ENCODE measurements at regions not wholly inside any gene's neighbourhood (a gene's known extent, or its start where the extent isn't known, plus 50 kb on each side); places are given as distances from the start of the nearest gene placed in this dataset.

DNA sequence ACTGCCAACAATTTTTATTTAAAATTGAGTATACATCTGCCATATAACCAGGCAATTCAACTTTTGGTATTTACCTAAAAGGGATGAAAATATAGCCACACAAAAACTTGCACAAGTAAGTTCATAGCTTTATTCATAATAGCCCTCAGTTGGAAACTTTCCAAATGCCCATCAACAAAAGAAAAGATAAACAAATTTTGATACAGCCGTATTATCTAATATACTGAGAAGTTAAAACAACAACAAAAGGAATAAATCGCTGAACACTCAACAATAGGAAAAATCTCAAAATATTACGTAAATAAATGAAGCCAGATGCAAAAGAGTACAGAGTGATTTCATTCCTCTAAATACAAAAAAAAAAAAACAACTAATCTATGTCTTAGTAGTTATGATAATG, 399.2 kb upstream of the SEMA3D start:
- Histone ChIP-seq H2AFZ (ENCODE audit: insufficient read depth, low read length, poor library complexity) (no peak overlapping the region), H3K23ac (ENCODE audit: low read length) (no peak overlapping the region), H3K27me3 (ENCODE audit: insufficient read depth, low read length) (no peaks in the 10 kb centered on the region), H3K18ac (ENCODE audit: low read length) (no peak overlapping the region), H2AK5ac (ENCODE audit: low read length) (no peak overlapping the region), H4K8ac (ENCODE audit: low read depth, low read length) (no peak overlapping the region), H3K4me1 (ENCODE audit: control insufficient read depth in 1 of 2, insufficient read depth in 2 of 2, low read length in 2 of 2) (no peaks in the 10 kb centered on the region), H4K91ac (ENCODE audit: low read depth, low read length) (no peak overlapping the region), H4K12ac (ENCODE audit: low read depth, low read length) (no peak overlapping the region), H3K4me3 (ENCODE audit: low read depth, low read length) (no peak overlapping the region), H3K4me2 (ENCODE audit: low read length) (no peak overlapping the region), H3K36me3 (ENCODE audit: control insufficient read depth in 1 of 2, insufficient read depth in 2 of 2, low read length in 2 of 2) (no peaks in the 10 kb centered on the region), H3K27ac (ENCODE audit: low read depth, low read length) (no peak overlapping the region), H2BK12ac (ENCODE audit: low read length) (no peak overlapping the region), H3K4ac (ENCODE audit: low read depth, low read length) (no peak overlapping the region), H3K79me2 (ENCODE audit: control insufficient read depth, insufficient read depth, low read length, poor library complexity) (no peaks in the 10 kb centered on the region), H3K79me1 (ENCODE audit: low read length) (no peaks in the 10 kb centered on the region), H2BK5ac (ENCODE audit: low read depth, low read length, poor library complexity) (no peak overlapping the region), H3K9ac (ENCODE audit: low read length) (no peak overlapping the region), H2BK120ac (ENCODE audit: insufficient read depth, low read length, poor library complexity) (no peak overlapping the region), H3K14ac (ENCODE audit: low read length) (no peak overlapping the region), H3K9me3 (ENCODE audit: insufficient read depth, low read depth, low read length) (no peaks in the 10 kb centered on the region)
- WGBS (ENCODE audit: extremely low coverage, insufficient coverage, insufficient read length), result no CpG with 5 or more reads among the region's 3 CpGs
- no peak for DNase-seq

DNA sequence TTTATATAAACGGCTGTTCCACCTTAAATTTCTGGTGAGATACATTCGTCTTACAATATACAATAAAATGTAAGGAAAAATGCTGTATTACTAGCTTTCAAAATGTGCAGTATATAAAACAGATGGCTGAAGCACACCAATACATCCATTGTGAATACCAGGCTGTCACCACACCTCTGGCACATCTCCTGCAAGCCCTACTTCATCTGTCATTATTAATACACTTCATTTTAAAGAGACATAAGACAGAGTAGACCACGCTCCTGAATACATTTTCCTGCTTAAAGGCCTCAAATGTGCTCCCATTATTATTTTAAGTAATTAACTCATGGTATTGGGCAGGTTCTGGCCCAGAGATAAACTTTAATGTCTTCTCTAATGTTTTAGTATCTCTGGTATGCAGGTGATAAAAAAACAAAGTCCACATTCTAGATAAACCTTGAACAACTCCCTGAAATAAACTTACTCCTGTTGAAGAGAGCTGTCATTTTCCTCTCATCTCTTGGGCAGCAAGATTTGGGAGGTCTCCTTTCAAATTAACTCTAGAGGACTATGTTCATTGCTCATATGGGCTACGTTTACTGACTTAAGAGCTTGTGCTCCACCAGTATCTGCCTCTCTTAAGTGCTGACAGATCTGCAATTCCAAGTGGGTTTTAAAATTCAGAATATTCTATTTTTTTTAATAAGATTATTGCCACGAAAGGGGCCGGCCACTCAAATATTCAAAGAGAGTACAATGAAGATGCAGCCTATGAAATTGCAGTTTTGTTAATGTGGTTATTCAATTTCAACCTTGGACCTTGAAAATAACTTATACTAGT, 396.5 kb upstream of the SEMA3D start:
- no CpG with 5 or more reads among the region's 6 CpGs for WGBS (ENCODE audit: extremely low coverage, insufficient coverage, insufficient read length)
- no peak overlapping the region for H3K14ac ChIP-seq (ENCODE audit: low read length)
- H3K18ac ChIP-seq (ENCODE audit: low read length), result no peak overlapping the region
- no peaks in the 10 kb centered on the region for H3K36me3 ChIP-seq (ENCODE audit: control insufficient read depth in 1 of 2, insufficient read depth in 2 of 2, low read length in 2 of 2)
- no peak overlapping the region for H2BK120ac ChIP-seq (ENCODE audit: insufficient read depth, low read length, poor library complexity)
- no peak overlapping the region for H3K4me2 ChIP-seq (ENCODE audit: low read length)
- H2AFZ ChIP-seq (ENCODE audit: insufficient read depth, low read length, poor library complexity), result no peak overlapping the region
- H3K27me3 ChIP-seq (ENCODE audit: insufficient read depth, low read length), result no peaks in the 10 kb centered on the region
- no peak overlapping the region for H3K4me3 ChIP-seq (ENCODE audit: low read depth, low read length)
- H3K79me2 ChIP-seq (ENCODE audit: control insufficient read depth, insufficient read depth, low read length, poor library complexity), result no peaks in the 10 kb centered on the region
- no peaks in the 10 kb centered on the region for H3K79me1 ChIP-seq (ENCODE audit: low read length)
- H3K4me1 ChIP-seq (ENCODE audit: control insufficient read depth in 1 of 2, insufficient read depth in 2 of 2, low read length in 2 of 2), result no peaks in the 10 kb centered on the region
- H3K9me3 ChIP-seq (ENCODE audit: insufficient read depth, low read depth, low read length), result no peaks in the 10 kb centered on the region
- H3K4ac ChIP-seq (ENCODE audit: low read depth, low read length), result no peak overlapping the region
- no peak overlapping the region for H4K8ac ChIP-seq (ENCODE audit: low read depth, low read length)
- no peak overlapping the region for H2AK5ac ChIP-seq (ENCODE audit: low read length)
- no peak overlapping the region for H2BK5ac ChIP-seq (ENCODE audit: low read depth, low read length, poor library complexity)
- no peak overlapping the region for H3K27ac ChIP-seq (ENCODE audit: low read depth, low read length)
- H4K12ac ChIP-seq (ENCODE audit: low read depth, low read length), result no peak overlapping the region
- H3K23ac ChIP-seq (ENCODE audit: low read length), result no peak overlapping the region
- no peak for DNase-seq
- no peak overlapping the region for H4K91ac ChIP-seq (ENCODE audit: low read depth, low read length)
- H2BK12ac ChIP-seq (ENCODE audit: low read length), result no peak overlapping the region
- no peak overlapping the region for H3K9ac ChIP-seq (ENCODE audit: low read length)

DNA sequence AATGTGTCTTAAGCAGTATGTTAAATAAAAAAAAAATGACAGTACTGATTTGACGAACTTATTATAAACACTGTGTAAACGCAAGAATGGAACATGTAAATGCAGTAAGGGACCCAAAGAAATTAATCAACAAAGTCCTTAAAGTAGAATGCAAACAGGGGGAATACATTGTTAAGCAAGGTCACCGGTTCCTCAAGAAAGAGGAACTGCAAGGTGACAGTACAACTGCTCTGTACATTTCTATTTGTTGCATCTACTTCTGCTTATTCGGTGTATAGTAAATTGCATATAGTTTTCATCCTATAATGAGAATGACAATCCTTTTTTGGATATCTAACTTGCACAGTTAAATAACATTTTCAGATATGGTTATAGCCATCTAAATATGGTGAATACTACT, 387.0 kb upstream of the SEMA3D start:
- Histone ChIP-seq H2AK5ac (ENCODE audit: low read length) (no peak overlapping the region), H4K8ac (ENCODE audit: low read depth, low read length) (no peak overlapping the region), H3K18ac (ENCODE audit: low read length) (no peak overlapping the region), H3K4ac (ENCODE audit: low read depth, low read length) (no peak overlapping the region), H3K4me1 (ENCODE audit: control insufficient read depth in 1 of 2, insufficient read depth in 2 of 2, low read length in 2 of 2) (no peaks in the 10 kb centered on the region), H3K27me3 (ENCODE audit: insufficient read depth, low read length) (no peaks in the 10 kb centered on the region), H3K27ac (ENCODE audit: low read depth, low read length) (no peak overlapping the region), H2BK5ac (ENCODE audit: low read depth, low read length, poor library complexity) (no peak overlapping the region), H4K12ac (ENCODE audit: low read depth, low read length) (no peak overlapping the region), H3K9ac (ENCODE audit: low read length) (no peak overlapping the region), H3K4me2 (ENCODE audit: low read length) (no peak overlapping the region), H3K36me3 (ENCODE audit: control insufficient read depth in 1 of 2, insufficient read depth in 2 of 2, low read length in 2 of 2) (no peaks in the 10 kb centered on the region), H2BK120ac (ENCODE audit: insufficient read depth, low read length, poor library complexity) (no peak overlapping the region), H3K4me3 (ENCODE audit: low read depth, low read length) (no peak overlapping the region), H3K14ac (ENCODE audit: low read length) (no peak overlapping the region), H2BK12ac (ENCODE audit: low read length) (no peak overlapping the region), H3K23ac (ENCODE audit: low read length) (no peak overlapping the region), H3K79me1 (ENCODE audit: low read length) (no peaks in the 10 kb centered on the region), H4K91ac (ENCODE audit: low read depth, low read length) (no peak overlapping the region), H3K9me3 (ENCODE audit: insufficient read depth, low read depth, low read length) (no peaks in the 10 kb centered on the region), H3K79me2 (ENCODE audit: control insufficient read depth, insufficient read depth, low read length, poor library complexity) (no peaks in the 10 kb centered on the region), H2AFZ (ENCODE audit: insufficient read depth, low read length, poor library complexity) (no peak overlapping the region)
- no peak for DNase-seq
- no CpG with 5 or more reads among the region's 4 CpGs for WGBS (ENCODE audit: extremely low coverage, insufficient coverage, insufficient read length)

DNA sequence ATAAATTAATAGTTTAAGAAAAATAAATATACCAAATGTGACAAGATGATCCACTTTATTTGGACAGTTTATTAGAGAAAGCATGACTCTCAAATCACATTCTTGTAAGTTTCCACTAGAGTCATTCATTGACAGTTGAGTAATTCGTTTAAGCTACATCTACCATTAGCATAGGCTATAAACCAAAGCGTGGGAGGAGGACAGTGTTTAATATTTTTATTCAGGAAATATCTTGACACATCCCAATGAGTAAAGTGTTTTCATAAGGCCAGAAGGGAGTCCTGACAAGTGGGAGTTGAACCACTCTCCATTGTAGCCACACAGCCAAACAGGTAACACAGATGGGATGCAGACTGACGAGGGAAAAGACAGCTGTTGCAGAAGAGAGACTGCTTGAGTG, 386.5 kb upstream of the SEMA3D start:
- Histone ChIP-seq H3K79me2 (ENCODE audit: control insufficient read depth, insufficient read depth, low read length, poor library complexity) (no peaks in the 10 kb centered on the region), H2BK12ac (ENCODE audit: low read length) (no peak overlapping the region), H3K9ac (ENCODE audit: low read length) (no peak overlapping the region), H2BK5ac (ENCODE audit: low read depth, low read length, poor library complexity) (no peak overlapping the region), H3K79me1 (ENCODE audit: low read length) (no peaks in the 10 kb centered on the region), H4K8ac (ENCODE audit: low read depth, low read length) (no peak overlapping the region), H3K4ac (ENCODE audit: low read depth, low read length) (no peak overlapping the region), H2AFZ (ENCODE audit: insufficient read depth, low read length, poor library complexity) (no peak overlapping the region), H3K27me3 (ENCODE audit: insufficient read depth, low read length) (no peaks in the 10 kb centered on the region), H3K18ac (ENCODE audit: low read length) (no peak overlapping the region), H3K9me3 (ENCODE audit: insufficient read depth, low read depth, low read length) (no peaks in the 10 kb centered on the region), H2AK5ac (ENCODE audit: low read length) (no peak overlapping the region), H3K36me3 (ENCODE audit: control insufficient read depth in 1 of 2, insufficient read depth in 2 of 2, low read length in 2 of 2) (no peaks in the 10 kb centered on the region), H2BK120ac (ENCODE audit: insufficient read depth, low read length, poor library complexity) (no peak overlapping the region), H3K23ac (ENCODE audit: low read length) (peak overlapping the region; percentile 13), H4K12ac (ENCODE audit: low read depth, low read length) (no peak overlapping the region), H4K91ac (ENCODE audit: low read depth, low read length) (no peak overlapping the region), H3K14ac (ENCODE audit: low read length) (no peak overlapping the region), H3K4me2 (ENCODE audit: low read length) (no peak overlapping the region), H3K27ac (ENCODE audit: low read depth, low read length) (no peak overlapping the region), H3K4me1 (ENCODE audit: control insufficient read depth in 1 of 2, insufficient read depth in 2 of 2, low read length in 2 of 2) (no peaks in the 10 kb centered on the region), H3K4me3 (ENCODE audit: low read depth, low read length) (no peak overlapping the region)
- WGBS (ENCODE audit: extremely low coverage, insufficient coverage, insufficient read length), result no CpG with 5 or more reads among the region's 3 CpGs
- no peak for DNase-seq

Data from trophoblast cell (in vitro differentiated cells and primary cell).